A549 (cell line): ENCODE measurements at regions not wholly inside any gene's neighbourhood (a gene's known extent, or its start where the extent isn't known, plus 50 kb on each side); places are given as distances from the start of the nearest gene placed in this dataset.

Experiments
- ATAC-seq, 2 experiments: fragments of 200-7000 bp in 1 of 2; fragments of >200 bp in 1 of 2; cut with Nextera tagmentation in 1 of 2; cut with Tn5 transposase in 1 of 2; 3 replicates each; pipeline versions ENCODE4 v1.8.0 to v1.9.1; 2018 to 2020; ENCODE audit warnings: mild to moderate bottlenecking in 1 of 2, moderate library complexity in 1 of 2
- CTCF ChIA-PET: fragments of 300-600 bp; sonication (Branson Sonifier 250); formaldehyde crosslinking; extraction: SDS; loops from one replicate; lab custom pipeline; 2021; ENCODE audit warnings: antibody characterized with exemption, inconsistent platforms; lab: Yijun Ruan, JAX
- POLR2A ChIA-PET: fragments of 350-600 bp; formaldehyde crosslinking; extraction: SDS; loops from one replicate; lab custom pipeline; 2021; ENCODE audit warnings: antibody characterized with exemption, inconsistent platforms; lab: Yijun Ruan, JAX
- DNase-seq, 2 experiments: peaks; one replicate each; pipeline versions ENCODE4 v3.0.0 to v3.0.0-alpha.2; 2011 to 2016; ENCODE audit warnings: low read depth in 1 of 2, low spot score in 1 of 2
- FAIRE-seq: peaks from 2 replicates; lab custom pipeline; 2011; peaks lifted over from hg19 to GRCh38; lab: Jason Lieb, UNC
- H3K27ac ChIP-seq, 2 experiments: fragments of >200 bp; sonication (Bioruptor Twin); formaldehyde crosslinking; 3 replicates each; pipeline ENCODE4 v1.5.1; 2016 to 2017
- H3K4me1 ChIP-seq: fragments of >200 bp; sonication (Bioruptor Twin); formaldehyde crosslinking; 3 replicates; pipeline ENCODE4 v1.6.1; 2016
- H3K4me2 ChIP-seq: fragments of >200 bp; sonication (Bioruptor Twin); formaldehyde crosslinking; 3 replicates; pipeline ENCODE4 v1.6.1; 2016
- H3K4me3 ChIP-seq: fragments of >200 bp; sonication (Bioruptor Twin); formaldehyde crosslinking; 3 replicates; pipeline ENCODE4 v1.5.1; 2016
- H3K9me3 ChIP-seq: fragments of >200 bp; sonication (Bioruptor Twin); formaldehyde crosslinking; 3 replicates; pipeline ENCODE4 v1.6.1; 2016
- ATOH8 ChIP-seq: fragments of 250-450 bp; sonication (Bioruptor Pico); IDR thresholded peaks from 2 replicates; pipeline ENCODE4 v1.5.0; 2020; ENCODE audit warnings: low read depth, mild to moderate bottlenecking, moderate library complexity
- CBX2 ChIP-seq: fragments of 200-600 bp; sonication (generic); IDR thresholded peaks from 2 replicates; pipeline ENCODE4 v1.6.1; 2016; ENCODE audit warnings: low read depth, mild to moderate bottlenecking, borderline replicate concordance
- CBX8 ChIP-seq: fragments of 200-600 bp; sonication (generic); IDR thresholded peaks from 2 replicates; pipeline ENCODE4 v1.6.1; 2016
- CEBPB ChIP-seq, 2 experiments: fragments of >200 bp in 1 of 2; sonication (Bioruptor Twin) in 1 of 2; formaldehyde crosslinking in 1 of 2; IDR thresholded peaks; 2 replicates each; pipeline ENCODE4 v1.6.1; 2012 to 2016
- CTCF ChIP-seq: fragments of >200 bp; sonication (Bioruptor Twin); formaldehyde crosslinking; IDR thresholded peaks from 3 replicates; pipeline ENCODE4 v1.5.1; 2016
- EHF ChIP-seq: fragments of 250-450 bp; sonication (Bioruptor Pico); IDR thresholded peaks from 2 replicates; pipeline ENCODE4 v1.5.0; 2020; ENCODE audit warnings: mild to moderate bottlenecking
- ELK1 ChIP-seq: fragments of 150-350 bp; IDR thresholded peaks from 2 replicates; pipeline ENCODE4 v1.6.1; 2014; ENCODE audit warnings: low read depth, mild to moderate bottlenecking, low read length
- EP300 ChIP-seq, 2 experiments: fragments of >200 bp; sonication (Bioruptor Twin); formaldehyde crosslinking; IDR thresholded peaks; 2 replicates in 1 of 2; 3 replicates in 1 of 2; pipeline ENCODE4 v1.6.1; 2016 to 2017
- FOSL2 ChIP-seq, 2 experiments: fragments of 450-650 bp in 1 of 2; fragments of >200 bp in 1 of 2; sonication (Bioruptor Twin) in 1 of 2; formaldehyde crosslinking; IDR thresholded peaks; 2 replicates each; pipeline versions ENCODE4 v1.5.0 to v1.6.1; 2016 to 2020; ENCODE audit warnings: mild to moderate bottlenecking in 1 of 2, moderate library complexity in 1 of 2
- GATA3 ChIP-seq: IDR thresholded peaks from 2 replicates; pipeline ENCODE4 v1.6.1; 2012; ENCODE audit warnings: borderline replicate concordance
- HDAC2 ChIP-seq: fragments of 200-600 bp; sonication (generic); IDR thresholded peaks from 2 replicates; pipeline ENCODE4 v1.6.1; 2016
- HEYL ChIP-seq: fragments of 250-450 bp; sonication (Bioruptor Pico); IDR thresholded peaks from 2 replicates; pipeline ENCODE4 v1.8.0; 2021; ENCODE audit warnings: mild to moderate bottlenecking, moderate library complexity
- HOXB5 ChIP-seq: fragments of 250-450 bp; sonication (Bioruptor Pico); IDR thresholded peaks from 2 replicates; pipeline ENCODE4 v1.5.0; 2020; ENCODE audit warnings: mild to moderate bottlenecking, moderate library complexity
- KDM1A ChIP-seq: fragments of 200-600 bp; sonication (generic); IDR thresholded peaks from 2 replicates; pipeline ENCODE4 v1.6.1; 2016; ENCODE audit warnings: low read depth, mild to moderate bottlenecking
- MAX ChIP-seq: IDR thresholded peaks from 2 replicates; pipeline ENCODE4 v1.6.1; 2012
- MYC ChIP-seq: IDR thresholded peaks from 2 replicates; pipeline ENCODE4 v1.6.1; 2012; ENCODE audit warnings: mild to moderate bottlenecking, inconsistent platforms, low read length, improper control_type of control experiment, borderline replicate concordance
- NR3C1 ChIP-seq: fragments of >200 bp; sonication (Bioruptor Twin); formaldehyde crosslinking; IDR thresholded peaks from 3 replicates; pipeline ENCODE4 v1.6.1; 2017
- POLR2A ChIP-seq: IDR thresholded peaks from 2 replicates; pipeline ENCODE4 v1.6.1; 2012; ENCODE audit warnings: mild to moderate bottlenecking, low read length
- RAD21 ChIP-seq, 2 experiments: fragments of >200 bp in 1 of 2; sonication (Bioruptor Twin) in 1 of 2; formaldehyde crosslinking in 1 of 2; IDR thresholded peaks in 1 of 2; conservative IDR thresholded peaks in 1 of 2; 2 replicates in 1 of 2; 3 replicates in 1 of 2; pipeline ENCODE4 v1.6.1; 2012 to 2018; ENCODE audit warnings: inconsistent platforms in 1 of 2
- RCOR1 ChIP-seq: fragments of 150-350 bp; IDR thresholded peaks from 2 replicates; pipeline ENCODE4 v1.6.1; 2014; ENCODE audit warnings: antibody characterized with exemption, low read length, low read depth
- RNF2 ChIP-seq: fragments of 200-600 bp; sonication (generic); IDR thresholded peaks from 2 replicates; pipeline ENCODE4 v1.6.1; 2016; ENCODE audit warnings: low read depth, mild to moderate bottlenecking, antibody characterized with exemption, moderate library complexity, borderline replicate concordance
- SREBF2 ChIP-seq: fragments of 450-650 bp; IDR thresholded peaks from 2 replicates; pipeline ENCODE4 v1.6.1; 2014; ENCODE audit warnings: mild to moderate bottlenecking, moderate library complexity
- TP53 ChIP-seq: fragments of 250-450 bp; sonication (Bioruptor Pico); IDR thresholded peaks from 2 replicates; pipeline ENCODE4 v1.5.0; 2021; ENCODE audit warnings: mild to moderate bottlenecking, moderate library complexity
- WGBS: methylation state at CpG from one replicate; pipeline ENCODE4 v1.1.6; 2017; ENCODE audit errors: missing lambda C conversion rate; 5-methylcytosine and 5-hydroxymethylcytosine counted together

- ChIA-PET POLR2A (no interaction called here), CTCF (no interaction called here)
- FAIRE-seq (no peak), ATAC-seq (no peak), DNase-seq (no peak)
- H3K4me1 ChIP-seq, result no peaks in the 10 kb centered on the region
- no peak overlapping the region for H3K27ac ChIP-seq
- H3K4me3 ChIP-seq, result no peak overlapping the region
- no peak overlapping the region for H3K4me2 ChIP-seq
- WGBS, result 53% methylated on average over 2 of the region's 2 CpGs
- TF ChIP-seq KDM1A (no peak), CBX2 (no peak), SREBF2 (no peak), ELK1 (no peak)
- no peaks in the 10 kb centered on the region for H3K9me3 ChIP-seq
Measured at GRCh38 chr4:137664416-137664815, 132.1 kb upstream of the PCDH18 start.

DNA sequence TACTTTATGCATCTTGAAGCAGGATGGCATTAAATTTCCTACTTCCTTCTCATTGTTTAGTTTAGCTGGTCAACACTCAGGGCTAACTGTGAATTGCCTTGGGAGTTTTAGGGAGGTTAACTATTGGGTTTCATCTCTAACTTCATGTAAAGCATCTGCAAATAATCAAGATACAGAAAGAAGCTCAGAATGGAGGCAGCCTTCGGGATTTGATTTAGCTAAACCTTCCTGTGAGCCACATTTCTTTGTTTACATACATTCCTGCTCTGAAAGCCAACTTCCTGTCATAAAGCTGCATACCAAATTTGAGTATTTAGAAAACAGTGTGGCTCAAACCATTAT lies 131.7 kb upstream of the PCDH18 start:
- DNase-seq, result no peak
- TF ChIP-seq HDAC2 (no peak), CBX8 (no peak), RCOR1 (no peak), CEBPB (IDR thresholded peaks at IDR 0.05) (no peak), TP53 (CRISPR knock-in tag) (no peak), RAD21 (conservative IDR thresholded peaks at IDR 0.05 in 1 of 2, IDR thresholded peaks at IDR 0.05 in 1 of 2) (no peak), FOSL2 (IDR thresholded peaks at IDR 0.05) (no peak), FOSL2 (CRISPR knock-in tag; IDR thresholded peaks at IDR 0.05) (no peak), EHF (no peak), RNF2 (no peak)
- no peaks in the 10 kb centered on the region for H3K4me1 ChIP-seq
- ChIA-PET POLR2A (no interaction called here), CTCF (no interaction called here)
- 0% methylated on average over 1 of the region's 1 CpG for WGBS
- no peak overlapping the region for H3K4me3 ChIP-seq
- no peak overlapping the region for H3K27ac ChIP-seq
- no peaks in the 10 kb centered on the region for H3K9me3 ChIP-seq
- no peak for ATAC-seq
- FAIRE-seq, result no peak
- no peak overlapping the region for H3K4me2 ChIP-seq

DNA sequence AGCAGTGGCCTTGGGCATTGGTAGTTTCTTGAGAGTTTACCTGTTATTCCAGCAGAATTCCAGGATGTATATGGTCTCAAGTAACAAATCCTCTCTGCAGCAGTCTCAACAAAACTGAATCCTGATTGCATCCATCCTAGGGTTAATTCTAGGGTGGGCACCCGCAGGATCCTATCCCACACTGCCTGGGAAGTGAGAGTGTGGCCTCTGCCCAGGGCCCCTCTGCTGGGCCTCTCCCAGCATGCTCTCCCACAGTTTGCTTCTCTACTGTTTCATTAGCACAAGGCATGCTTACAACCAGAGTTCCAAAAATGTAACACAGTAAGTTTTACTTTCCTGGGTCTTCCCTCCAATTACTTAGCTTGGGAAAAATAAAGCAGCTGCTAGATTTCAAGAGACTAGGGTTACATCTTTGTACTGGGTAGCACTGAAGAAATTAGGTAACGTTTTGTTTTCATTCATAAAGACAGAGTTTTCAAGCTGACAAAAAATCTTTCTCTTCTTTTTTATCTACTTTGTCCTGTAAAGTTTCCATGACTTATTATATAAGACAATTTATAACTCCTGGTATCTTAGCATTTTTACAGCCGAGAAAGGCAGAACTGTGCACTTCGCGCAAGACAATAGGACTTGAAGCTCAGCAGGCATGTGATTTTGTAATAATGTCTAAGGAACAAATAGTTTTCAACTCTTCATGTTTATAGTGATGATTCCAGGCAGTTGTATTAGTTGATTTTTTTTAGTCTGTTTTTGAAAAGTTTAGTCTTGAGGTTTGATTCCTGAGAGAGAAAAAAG lies 131.2 kb upstream of the PCDH18 start:
- ChIA-PET CTCF (no interaction called here), POLR2A (no interaction called here)
- no peak for DNase-seq
- Histone ChIP-seq H3K4me3 (no peak overlapping the region), H3K4me1 (no peaks in the 10 kb centered on the region), H3K4me2 (no peak overlapping the region), H3K9me3 (no peaks in the 10 kb centered on the region), H3K27ac (no peak overlapping the region)
- ATAC-seq, result no peak
- WGBS, result 64% methylated on average over 5 of the region's 5 CpGs
- FAIRE-seq, result no peak
- TF ChIP-seq HOXB5 (CRISPR knock-in tag) (no peak), RAD21 (conservative IDR thresholded peaks at IDR 0.05 in 1 of 2, IDR thresholded peaks at IDR 0.05 in 1 of 2) (no peak), CTCF (no peak), POLR2A (no peak), ATOH8 (CRISPR knock-in tag) (no peak), KDM1A (no peak), NR3C1 (no peak), MYC (no peak), EP300 (IDR thresholded peaks at IDR 0.05) (no peak), CBX8 (no peak), GATA3 (no peak), EHF (no peak), HEYL (no peak), MAX (no peak)
